Calu3 (cell line): ENCODE measurements at regions not wholly inside any gene's neighbourhood (a gene's known extent, or its start where the extent isn't known, plus 50 kb on each side); places are given as distances from the start of the nearest gene placed in this dataset.

Source experiments
- BruUV-seq: library from RNA; stranded (reverse); fragments of 400-500 nt; replicated peaks from 2 replicates; lab custom pipeline; 2021; lab: Mats Ljungman, UMichigan
- CTCF ChIA-PET: fragments of 300-600 bp; sonication (Branson Sonifier 250); formaldehyde crosslinking; loops from one replicate; lab custom pipeline; 2022; ENCODE audit warnings: antibody characterized with exemption; lab: Charles Lee
- DNase-seq: peaks from one replicate; pipeline ENCODE4 v3.0.0; 2022
- H3K27ac Mint-ChIP-seq: one replicate; pipeline ENCODE4 v1.8.0; 2022; ENCODE audit warnings: mixed read lengths; ENCODE audit not compliant: unreplicated experiment
- H3K27me3 Mint-ChIP-seq: one replicate; pipeline ENCODE4 v1.8.0; 2022; ENCODE audit warnings: mixed read lengths; ENCODE audit not compliant: unreplicated experiment
- H3K36me3 Mint-ChIP-seq: one replicate; pipeline ENCODE4 v1.8.0; 2022; ENCODE audit warnings: mild to moderate bottlenecking, moderate library complexity, mixed read lengths; ENCODE audit not compliant: insufficient read depth, unreplicated experiment
- H3K4me1 Mint-ChIP-seq: one replicate; pipeline ENCODE4 v1.8.0; 2022; ENCODE audit warnings: mild to moderate bottlenecking, low read depth, mixed read lengths; ENCODE audit not compliant: unreplicated experiment
- H3K4me3 Mint-ChIP-seq: one replicate; pipeline ENCODE4 v1.8.0; 2022; ENCODE audit warnings: mild to moderate bottlenecking, low read depth, moderate library complexity, mixed read lengths; ENCODE audit not compliant: unreplicated experiment
- H3K9me3 Mint-ChIP-seq: one replicate; pipeline ENCODE4 v1.8.0; 2022; ENCODE audit warnings: low read depth, mixed read lengths; ENCODE audit not compliant: unreplicated experiment
- intact Hi-C: fragments of 100-400 bp; cut with micrococcal nuclease; formaldehyde crosslinking; loops from one replicate; pipeline ENCODE4 v1.10.0; 2022; ENCODE audit not compliant: unreplicated experiment
- TF ChIP-seq, protein P1 (sequence below): fragments of 200-600 bp; IDR thresholded peaks from one replicate; pipeline ENCODE4 v1.8.0; 2022; ENCODE audit warnings: antibody characterized with exemption; ENCODE audit not compliant: unreplicated experiment

DNA sequence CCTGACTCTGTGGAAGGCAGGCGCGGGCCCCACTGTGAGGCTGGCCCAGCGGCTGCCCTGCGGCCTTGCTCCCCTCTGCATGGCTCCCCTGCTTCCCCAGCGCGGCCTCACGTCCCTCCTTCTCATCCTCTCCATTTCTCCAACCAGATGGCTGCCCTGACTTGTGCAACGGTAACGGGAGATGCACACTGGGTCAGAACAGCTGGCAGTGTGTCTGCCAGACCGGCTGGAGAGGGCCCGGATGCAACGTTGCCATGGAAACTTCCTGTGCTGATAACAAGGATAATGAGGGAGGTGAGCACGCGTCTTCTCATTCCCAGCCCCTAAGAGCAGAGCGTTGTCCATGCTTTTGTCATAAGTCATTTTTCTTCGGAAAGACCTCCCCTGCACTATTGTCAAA is 129.0 kb upstream of the WWC1 start:
- intact Hi-C loops: loop anchor here (5.0 kb wide), 1 partner anchor 55 kb away; no protein-coding TSS in a partner anchor
- Mint-ChIP-seq H3K36me3 (peaks cover 5% of the 10 kb centered on the region), H3K4me3 (no peak overlapping the region), H3K4me1 (peaks cover 44% of the 10 kb centered on the region), H3K27me3 (peaks cover 7% of the 10 kb centered on the region), H3K9me3 (no peaks in the 10 kb centered on the region), H3K27ac (no peak overlapping the region)
- TF ChIP-seq, protein P1, sequence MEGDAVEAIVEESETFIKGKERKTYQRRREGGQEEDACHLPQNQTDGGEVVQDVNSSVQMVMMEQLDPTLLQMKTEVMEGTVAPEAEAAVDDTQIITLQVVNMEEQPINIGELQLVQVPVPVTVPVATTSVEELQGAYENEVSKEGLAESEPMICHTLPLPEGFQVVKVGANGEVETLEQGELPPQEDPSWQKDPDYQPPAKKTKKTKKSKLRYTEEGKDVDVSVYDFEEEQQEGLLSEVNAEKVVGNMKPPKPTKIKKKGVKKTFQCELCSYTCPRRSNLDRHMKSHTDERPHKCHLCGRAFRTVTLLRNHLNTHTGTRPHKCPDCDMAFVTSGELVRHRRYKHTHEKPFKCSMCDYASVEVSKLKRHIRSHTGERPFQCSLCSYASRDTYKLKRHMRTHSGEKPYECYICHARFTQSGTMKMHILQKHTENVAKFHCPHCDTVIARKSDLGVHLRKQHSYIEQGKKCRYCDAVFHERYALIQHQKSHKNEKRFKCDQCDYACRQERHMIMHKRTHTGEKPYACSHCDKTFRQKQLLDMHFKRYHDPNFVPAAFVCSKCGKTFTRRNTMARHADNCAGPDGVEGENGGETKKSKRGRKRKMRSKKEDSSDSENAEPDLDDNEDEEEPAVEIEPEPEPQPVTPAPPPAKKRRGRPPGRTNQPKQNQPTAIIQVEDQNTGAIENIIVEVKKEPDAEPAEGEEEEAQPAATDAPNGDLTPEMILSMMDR: no peak
- no TSS peak for BruUV-seq
- DNase-seq: no peak
- CTCF ChIA-PET: no interaction called here

DNA sequence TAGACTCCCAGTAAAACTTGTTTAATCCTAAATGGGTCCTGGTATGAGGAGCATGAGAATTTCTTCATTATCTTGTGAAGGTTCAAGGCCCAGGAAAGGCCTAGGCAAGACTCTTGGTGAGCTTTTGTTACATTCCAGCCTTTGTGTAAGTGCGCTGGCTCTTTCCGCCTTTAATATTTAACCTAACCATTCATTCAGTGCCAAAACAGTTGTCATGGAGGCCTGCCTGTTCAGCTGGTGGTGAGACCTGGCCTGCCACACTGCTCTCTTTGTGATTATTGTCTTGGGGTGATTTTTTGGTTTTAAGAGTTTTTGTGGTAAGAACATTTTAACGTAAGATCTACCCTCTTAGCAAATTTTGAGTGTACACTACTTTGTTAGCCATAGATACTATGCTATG is 127.5 kb upstream of the WWC1 start:
- peak; percentile 72 for DNase-seq
- TF ChIP-seq, protein P1: no peak
- H3K27me3 Mint-ChIP-seq: peaks cover under 1% of the 10 kb centered on the region
- BruUV-seq: no TSS peak
- CTCF ChIA-PET: interaction anchor here (0.6 to 1.4 kb wide), 2 partner anchors 20 to 1002 kb away, joined by 4 to 5 read pairs; no protein-coding TSS in a partner anchor
- intact Hi-C loops: loop anchor here (2.0 to 5.0 kb wide), 2 partner anchors 49 to 53 kb away; no protein-coding TSS in a partner anchor
- H3K36me3 Mint-ChIP-seq: peaks cover 5% of the 10 kb centered on the region
- H3K4me1 Mint-ChIP-seq: peaks cover 44% of the 10 kb centered on the region
- H3K27ac Mint-ChIP-seq: peak overlapping the region; percentile 75
- H3K4me3 Mint-ChIP-seq: peak overlapping the region; percentile 10
- H3K9me3 Mint-ChIP-seq: no peaks in the 10 kb centered on the region

DNA sequence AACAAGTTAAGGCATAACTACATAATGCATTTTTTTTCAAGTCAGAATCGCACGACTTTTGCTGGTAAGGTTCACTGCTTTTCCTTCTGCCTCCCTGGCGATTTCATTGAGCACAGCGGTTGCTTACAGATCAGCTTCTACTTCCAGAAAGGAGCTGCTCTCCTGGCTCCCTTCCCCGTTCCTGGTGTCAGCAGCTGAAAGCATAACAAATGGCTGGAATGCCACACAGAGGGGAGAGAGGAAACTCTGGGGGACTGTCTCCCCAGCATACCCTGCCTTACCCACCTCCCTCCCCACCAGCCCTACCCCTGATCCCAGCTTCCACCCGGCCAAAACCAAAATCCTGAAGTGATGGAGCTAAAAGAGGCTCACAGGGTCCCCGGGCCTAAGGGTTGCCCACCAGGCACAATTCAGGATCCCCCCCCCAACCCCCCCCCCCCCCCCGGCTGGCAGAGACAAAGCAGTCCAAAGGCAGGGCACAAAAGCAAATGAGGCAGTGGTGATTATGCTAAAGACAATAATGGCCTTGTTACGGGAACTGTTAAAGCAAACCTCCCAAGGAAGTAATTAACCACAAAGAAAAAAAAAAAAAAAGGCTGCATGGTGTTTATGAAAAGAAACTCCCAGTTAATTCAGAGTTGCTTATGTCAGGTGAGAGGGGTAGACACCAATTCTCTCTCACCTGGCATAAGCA is 126.1 kb upstream of the WWC1 start:
- TF ChIP-seq, protein P1: no peak
- CTCF ChIA-PET: interaction anchor here (0.5 to 0.6 kb wide), 2 partner anchors 225 to 439 kb away, joined by 3 to 4 read pairs; no protein-coding TSS in a partner anchor

DNA sequence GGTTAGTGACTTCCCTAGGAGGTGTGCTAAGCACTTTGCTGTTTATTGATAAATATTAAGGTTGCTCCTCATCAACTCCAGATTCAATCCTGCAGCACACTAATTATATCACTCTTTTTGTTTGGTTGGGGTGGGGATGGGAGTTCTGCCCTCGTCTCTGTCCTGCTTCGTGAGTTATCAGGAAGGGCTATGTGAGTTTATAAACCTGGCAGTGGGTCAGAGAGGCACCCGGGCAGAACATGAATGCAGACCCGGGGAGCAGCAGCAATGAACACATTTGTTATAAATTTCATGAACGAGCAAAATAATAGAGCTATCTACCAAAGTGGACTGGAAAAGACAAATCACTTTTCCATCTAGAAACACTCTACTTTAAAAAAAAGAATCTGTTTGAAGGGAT is 125.5 kb upstream of the WWC1 start:
- TF ChIP-seq, protein P1: no peak
- CTCF ChIA-PET: interaction anchor here (0.7 kb wide), 1 partner anchor 927 kb away, joined by 3 read pairs; no protein-coding TSS in a partner anchor
- BruUV-seq: no TSS peak
- no peak for DNase-seq
- Mint-ChIP-seq H3K36me3 (peaks cover 5% of the 10 kb centered on the region), H3K4me3 (no peak overlapping the region), H3K4me1 (peaks cover 38% of the 10 kb centered on the region), H3K9me3 (peaks cover 2% of the 10 kb centered on the region), H3K27me3 (peaks cover 16% of the 10 kb centered on the region), H3K27ac (no peak overlapping the region)
- intact Hi-C loops: loop anchor here (2.0 kb wide), 1 partner anchor 51 kb away; no protein-coding TSS in a partner anchor

More for the DNA sequence above, 126.1 kb upstream of the WWC1 start:
- Mint-ChIP-seq H3K27me3 (peaks cover 11% of the 10 kb centered on the region), H3K4me1 (peaks cover 38% of the 10 kb centered on the region), H3K9me3 (peaks cover 2% of the 10 kb centered on the region), H3K4me3 (no peak overlapping the region), H3K36me3 (peaks cover 5% of the 10 kb centered on the region), H3K27ac (no peak overlapping the region)
- DNase-seq: peak; percentile 33
- intact Hi-C loops: loop anchor here (2.0 kb wide), 1 partner anchor 51 kb away; no protein-coding TSS in a partner anchor
- no TSS peak for BruUV-seq
